HG02938 (cell line): ENCODE measurements at regions not wholly inside any gene's neighbourhood (a gene's known extent, or its start where the extent isn't known, plus 50 kb on each side); places are given as distances from the start of the nearest gene placed in this dataset.
"Not testable (repeated sequence)": the region's sequence is repeated elsewhere in the genome, so short reads cannot be mapped to it uniquely, and the experiment has no call there.

Source experiments
- ATAC-seq: cut with Tn5 transposase; IDR thresholded peaks from one replicate; pipeline ENCODE4 v1.9.1; 2021; ENCODE audit warnings: mild to moderate bottlenecking, moderate library complexity; ENCODE audit not compliant: unreplicated experiment

- no peak for ATAC-seq
Observed at GRCh38 chr16:26957283-26957859, 109.4 kb upstream of the C16orf82 start.

GRCh38 chr16:26959416-26960009 is 107.2 kb upstream of the C16orf82 start:
- no peak for ATAC-seq

- ATAC-seq: no peak
Observed at GRCh38 chr16:26961459-26961858, 105.3 kb upstream of the C16orf82 start.

- no peak for ATAC-seq
Observed at GRCh38 chr16:26963109-26963508, 103.6 kb upstream of the C16orf82 start.

- ATAC-seq: no peak
Observed at GRCh38 chr16:26969589-26970231, 97.0 kb upstream of the C16orf82 start.

- no peak for ATAC-seq
Observed at GRCh38 chr16:26970292-26970691, 96.4 kb upstream of the C16orf82 start.

GRCh38 chr16:26976873-26977272 is 89.9 kb upstream of the C16orf82 start:
- ATAC-seq: no peak

- no peak for ATAC-seq
Observed at GRCh38 chr16:26981266-26981938, 85.3 kb upstream of the C16orf82 start.

GRCh38 chr16:26982422-26982821 is 84.3 kb upstream of the C16orf82 start:
- ATAC-seq: no peak

GRCh38 chr16:26983426-26983825 is 83.3 kb upstream of the C16orf82 start:
- ATAC-seq: no peak

- no peak for ATAC-seq
Observed at GRCh38 chr16:26985100-26986065, 81.3 kb upstream of the C16orf82 start.

GRCh38 chr16:26987597-26988010 is 79.1 kb upstream of the C16orf82 start:
- no peak for ATAC-seq

- ATAC-seq: no peak
Observed at GRCh38 chr16:26988186-26988585, 78.5 kb upstream of the C16orf82 start.

- not testable (repeated sequence) for ATAC-seq
Observed at GRCh38 chr16:26990384-26991120, 76.2 kb upstream of the C16orf82 start.

- no peak for ATAC-seq
Observed at GRCh38 chr16:26992666-26993349, 73.9 kb upstream of the C16orf82 start.

GRCh38 chr16:26993511-26993910 is 73.2 kb upstream of the C16orf82 start:
- no peak for ATAC-seq

GRCh38 chr16:26993963-26994362 is 72.8 kb upstream of the C16orf82 start:
- no peak for ATAC-seq

- ATAC-seq: no peak
Observed at GRCh38 chr16:26995522-26995921, 71.2 kb upstream of the C16orf82 start.

GRCh38 chr16:27005386-27005785 is 61.3 kb upstream of the C16orf82 start:
- no peak for ATAC-seq
